Glomerular visceral epithelial cell (primary cell): ENCODE measurements at regions not wholly inside any gene's neighbourhood (a gene's known extent, or its start where the extent isn't known, plus 50 kb on each side); places are given as distances from the start of the nearest gene placed in this dataset.
A peak's percentile ranks its signal among the peaks of the same experiment; 100 is the strongest.
"Not testable (repeated sequence)": the region's sequence is repeated elsewhere in the genome, so short reads cannot be mapped to it uniquely, and the experiment has no call there.

Experiments used
- DNase-seq: peaks from one replicate; pipeline ENCODE4 v3.0.0-alpha.2; 2016; ENCODE audit errors: extremely low spot score

GRCh38 chr5:158602981-158603380, 496.7 kb downstream of the EBF1 start:
- no peak for DNase-seq

- DNase-seq, result no peak
Observed at GRCh38 chr5:158601118-158601517, 498.6 kb downstream of the EBF1 start.

GRCh38 chr5:158600679-158601078, 499.0 kb downstream of the EBF1 start:
- DNase-seq, result no peak

- DNase-seq, result peak; percentile 20
Observed at GRCh38 chr5:158599157-158599556, 500.6 kb downstream of the EBF1 start.

- DNase-seq, result no peak
Observed at GRCh38 chr5:158594595-158595242, 505.0 kb downstream of the EBF1 start.

GRCh38 chr5:158593925-158594324, 505.8 kb downstream of the EBF1 start:
- DNase-seq, result no peak

GRCh38 chr5:158591301-158591863, 508.3 kb downstream of the EBF1 start:
- DNase-seq, result peak; percentile 55

- DNase-seq, result no peak
Observed at GRCh38 chr5:158590746-158591300, 508.9 kb downstream of the EBF1 start.

GRCh38 chr5:158589939-158590338, 509.8 kb downstream of the EBF1 start:
- peak; percentile 56 for DNase-seq

GRCh38 chr5:158588617-158589016, 511.1 kb downstream of the EBF1 start:
- no peak for DNase-seq

- DNase-seq, result no peak
Observed at GRCh38 chr5:158586054-158586453, 513.7 kb downstream of the EBF1 start.

- not testable (repeated sequence) for DNase-seq
Observed at GRCh38 chr5:158582669-158583068, 517.0 kb downstream of the EBF1 start.

- no peak for DNase-seq
Observed at GRCh38 chr5:158573829-158574228, 525.9 kb downstream of the EBF1 start.

- no peak for DNase-seq
Observed at GRCh38 chr5:158570502-158570901, 529.2 kb downstream of the EBF1 start.

- no peak for DNase-seq
Observed at GRCh38 chr5:158569534-158569933, 530.2 kb downstream of the EBF1 start.

GRCh38 chr5:158565017-158565789, 534.5 kb downstream of the EBF1 start:
- no peak for DNase-seq

- DNase-seq, result no peak
Observed at GRCh38 chr5:158563760-158564390, 535.8 kb downstream of the EBF1 start.

GRCh38 chr5:158561562-158562190, 538.0 kb downstream of the EBF1 start:
- DNase-seq, result no peak

GRCh38 chr5:158560170-158560569, 539.5 kb downstream of the EBF1 start:
- no peak for DNase-seq

GRCh38 chr5:158559643-158560042, 540.1 kb downstream of the EBF1 start:
- no peak for DNase-seq

- no peak for DNase-seq
Observed at GRCh38 chr5:158559066-158559465, 540.6 kb downstream of the EBF1 start.

GRCh38 chr5:158553962-158554336, 545.8 kb downstream of the EBF1 start:
- DNase-seq, result no peak
